GM19351 (cell line): ENCODE measurements at regions not wholly inside any gene's neighbourhood (a gene's known extent, or its start where the extent isn't known, plus 50 kb on each side); places are given as distances from the start of the nearest gene placed in this dataset.
"Not testable (repeated sequence)": the region's sequence is repeated elsewhere in the genome, so short reads cannot be mapped to it uniquely, and the experiment has no call there.

Source experiments
- ATAC-seq: cut with Tn5 transposase; IDR thresholded peaks from one replicate; pipeline ENCODE4 v1.9.1; 2021; ENCODE audit warnings: mild to moderate bottlenecking, moderate library complexity; ENCODE audit not compliant: unreplicated experiment

DNA sequence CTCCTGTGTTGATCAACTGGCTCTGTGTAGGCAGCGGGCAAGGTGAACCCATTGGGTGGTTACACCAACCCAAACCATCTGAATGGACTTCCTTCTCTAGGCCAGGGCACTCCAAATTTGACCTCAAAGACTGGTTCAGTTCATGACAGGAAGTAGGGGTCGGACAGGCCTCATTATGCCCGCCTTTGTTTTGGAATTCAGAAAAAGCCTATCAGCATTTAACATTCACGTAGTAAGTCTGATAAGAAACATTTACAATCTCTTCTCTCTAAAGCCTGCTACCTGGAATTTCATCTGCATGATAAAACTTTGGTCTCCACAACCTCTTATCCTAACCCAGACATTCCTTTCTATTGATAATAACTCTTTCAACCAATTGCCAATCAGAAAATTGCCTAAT lies 97.1 kb upstream of the ETV3 start:
- no peak for ATAC-seq

- ATAC-seq: no peak
Observed at GRCh38 chr1:157234705-157235273, 96.6 kb upstream of the ETV3 start.

- ATAC-seq: no peak
Observed at GRCh38 chr1:157233131-157233530, 94.9 kb upstream of the ETV3 start.

DNA sequence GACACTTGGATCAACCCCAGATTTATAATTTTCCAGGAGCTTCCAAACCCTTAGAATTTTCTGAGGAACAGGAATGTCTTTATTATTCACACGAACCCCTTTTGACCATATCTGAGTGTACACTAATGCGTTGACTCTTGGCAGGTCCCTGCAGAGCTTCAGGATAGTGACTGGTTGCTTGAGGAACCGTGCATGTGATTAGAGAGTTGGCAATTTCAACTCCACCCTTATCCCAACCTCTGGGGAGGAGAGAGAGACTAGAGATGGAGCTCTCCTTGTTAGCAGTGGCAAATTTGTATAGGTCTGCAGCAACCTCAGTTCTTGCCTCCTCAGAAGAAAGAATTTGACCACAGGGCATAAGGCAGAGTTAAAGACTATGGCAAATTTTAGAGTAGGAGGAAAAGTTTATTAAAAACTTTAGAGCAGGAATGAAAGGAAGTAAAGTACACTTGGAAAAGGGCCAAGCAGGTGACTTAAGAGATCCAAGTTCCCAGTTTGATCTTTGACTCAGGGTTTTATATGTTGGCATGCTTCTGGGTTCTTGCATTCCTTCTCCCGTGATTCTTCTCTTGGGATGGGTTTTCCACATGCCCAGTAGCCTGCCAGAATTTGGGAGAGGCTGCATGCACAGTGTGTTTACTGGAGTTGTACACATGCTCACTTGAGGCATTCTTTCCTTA lies 93.8 kb upstream of the ETV3 start:
- no peak for ATAC-seq

- ATAC-seq: no peak
Observed at GRCh38 chr1:157230500-157230899, 92.3 kb upstream of the ETV3 start.

DNA sequence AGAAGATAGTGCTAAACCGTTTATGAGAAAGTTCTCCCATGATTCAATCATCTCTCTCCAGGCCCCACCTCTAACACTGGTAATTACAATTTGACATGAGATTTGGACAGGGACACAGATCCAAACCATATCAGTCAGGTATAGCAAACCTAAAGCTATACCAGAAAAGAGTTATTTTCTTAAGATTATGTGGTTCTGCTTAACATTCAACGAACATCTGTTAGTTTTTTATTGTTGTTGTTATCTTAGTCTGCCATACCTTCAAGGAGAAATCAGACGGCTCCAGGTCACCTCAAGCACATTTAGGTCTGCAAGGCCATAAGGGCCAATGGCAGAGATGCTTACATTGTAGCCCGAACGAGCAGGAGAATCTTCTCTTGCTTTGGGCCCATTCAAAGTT lies 89.5 kb upstream of the ETV3 start:
- ATAC-seq: no peak

- ATAC-seq: no peak
Observed at GRCh38 chr1:157226739-157227138, 88.5 kb upstream of the ETV3 start.

GRCh38 chr1:157219600-157219999 lies 81.4 kb upstream of the ETV3 start:
- ATAC-seq: no peak

DNA sequence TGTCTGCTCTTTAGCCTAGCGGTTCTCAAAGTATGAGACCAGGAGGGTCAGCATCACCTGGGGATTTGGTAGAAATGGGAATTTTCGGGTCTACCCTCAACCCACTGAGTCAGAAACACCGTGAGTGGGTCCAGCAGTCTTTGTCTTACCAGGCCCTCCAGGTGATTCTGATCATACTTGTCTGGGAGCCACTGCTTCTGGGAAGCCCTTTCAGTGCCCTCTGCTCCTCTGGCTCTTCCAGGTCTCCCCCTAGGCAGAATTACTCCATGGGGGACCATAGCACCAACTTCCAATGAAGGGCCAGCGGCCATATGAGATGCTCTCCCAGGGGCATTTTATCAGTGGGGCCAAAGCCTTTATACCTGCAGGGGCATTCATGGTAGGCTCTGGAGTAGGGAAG lies 81.0 kb upstream of the ETV3 start:
- no peak for ATAC-seq

DNA sequence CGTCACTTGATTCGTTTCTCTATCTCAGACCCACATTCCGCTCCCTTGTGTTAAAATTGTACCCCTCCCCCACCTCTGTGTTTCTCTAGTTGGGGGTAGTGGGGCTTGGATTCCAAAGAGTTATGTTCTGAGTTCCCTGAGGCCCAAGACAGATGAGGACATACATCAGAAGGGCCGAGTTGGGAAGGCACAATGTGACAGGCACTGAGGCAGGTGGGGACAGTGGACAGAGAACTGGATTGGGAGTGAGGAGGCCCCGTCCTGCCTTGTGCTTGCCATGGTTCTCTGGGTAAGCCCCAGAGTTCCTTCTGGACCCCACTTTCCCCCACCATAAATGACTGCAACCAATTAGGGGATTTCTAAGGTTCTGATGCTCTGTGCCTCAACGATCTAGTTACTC lies 80.5 kb upstream of the ETV3 start:
- ATAC-seq: no peak

GRCh38 chr1:157217486-157217885 lies 79.3 kb upstream of the ETV3 start:
- no peak for ATAC-seq

DNA sequence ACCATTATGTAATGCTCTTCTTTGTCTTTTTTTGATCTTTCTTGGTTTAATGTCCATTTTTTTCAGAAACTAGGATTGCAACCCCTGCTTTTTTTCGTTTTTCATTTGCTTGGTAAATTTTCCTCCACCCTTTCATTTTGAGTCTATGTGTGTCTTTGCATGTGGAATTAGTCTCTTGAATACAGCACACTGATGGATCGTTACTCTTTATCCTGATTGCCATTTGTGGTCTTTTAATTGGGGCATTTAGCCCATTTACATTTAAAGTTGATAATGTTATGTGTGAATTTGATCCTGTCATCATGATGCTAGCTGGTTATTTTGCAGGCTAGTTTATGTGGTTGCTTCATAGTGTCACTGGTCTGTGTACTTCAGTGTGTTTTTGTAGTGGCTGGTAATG lies 75.6 kb upstream of the ETV3 start:
- ATAC-seq: no peak

GRCh38 chr1:157209514-157209913 lies 71.3 kb upstream of the ETV3 start:
- no peak for ATAC-seq

DNA sequence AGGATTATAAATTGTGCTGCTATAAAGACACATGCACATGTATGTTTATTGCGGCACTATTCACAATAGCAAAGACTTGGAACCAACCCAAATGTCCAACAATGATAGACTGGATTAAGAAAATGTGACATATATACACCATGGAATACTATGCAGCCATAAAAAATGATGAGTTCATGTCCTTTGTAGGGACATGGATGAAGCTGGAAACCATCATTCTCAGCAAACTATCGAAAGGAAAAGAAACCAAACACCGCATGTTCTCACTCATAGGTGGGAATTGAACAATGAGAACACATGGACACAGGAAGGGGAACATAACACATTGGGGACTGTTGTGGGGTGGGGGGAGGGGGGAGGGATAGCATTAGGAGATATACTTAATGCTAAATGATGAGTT lies 67.8 kb upstream of the ETV3 start:
- ATAC-seq: not testable (repeated sequence)

GRCh38 chr1:157203166-157203565 lies 65.0 kb upstream of the ETV3 start:
- no peak for ATAC-seq

- ATAC-seq: no peak
Observed at GRCh38 chr1:157202331-157202730, 64.1 kb upstream of the ETV3 start.

DNA sequence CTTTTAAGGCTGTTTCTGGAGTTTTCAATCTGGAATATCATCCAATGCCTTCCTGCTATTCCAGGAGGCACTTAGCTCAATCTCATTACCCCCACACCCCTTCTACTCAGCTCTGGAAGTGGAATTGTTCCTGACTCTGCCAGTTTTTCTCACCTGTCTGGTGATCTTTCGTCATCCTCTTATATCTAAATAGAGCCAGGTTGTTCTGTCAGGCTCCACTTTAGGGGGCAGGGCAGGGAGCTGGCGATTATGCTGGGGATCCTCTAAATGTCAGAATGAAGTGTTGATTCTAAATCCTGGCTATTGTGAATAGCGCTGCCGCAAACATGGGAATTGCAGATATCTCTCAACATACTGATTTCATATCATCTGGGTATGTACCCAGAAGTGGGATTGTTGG lies 63.6 kb upstream of the ETV3 start:
- ATAC-seq: no peak

DNA sequence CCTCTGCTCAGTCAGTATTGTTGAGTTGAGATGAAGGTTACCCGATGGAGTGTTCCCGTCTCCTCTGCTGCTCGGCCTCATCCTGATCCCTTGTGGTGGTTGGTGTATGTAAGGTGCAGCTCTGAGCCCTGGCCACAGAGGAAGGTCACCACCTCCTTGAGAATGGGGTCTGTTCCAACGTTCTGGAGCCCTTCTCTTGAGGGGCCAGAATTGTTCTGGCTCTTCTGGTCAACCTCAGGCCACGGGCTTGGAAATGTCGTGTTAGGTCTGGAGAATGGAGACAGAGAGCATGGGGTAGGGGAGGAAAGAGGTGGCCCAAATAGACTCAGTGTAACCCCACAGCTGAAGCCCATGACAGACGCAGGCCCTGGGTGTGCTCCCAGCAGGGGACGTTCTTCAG lies 62.3 kb upstream of the ETV3 start:
- ATAC-seq: no peak

DNA sequence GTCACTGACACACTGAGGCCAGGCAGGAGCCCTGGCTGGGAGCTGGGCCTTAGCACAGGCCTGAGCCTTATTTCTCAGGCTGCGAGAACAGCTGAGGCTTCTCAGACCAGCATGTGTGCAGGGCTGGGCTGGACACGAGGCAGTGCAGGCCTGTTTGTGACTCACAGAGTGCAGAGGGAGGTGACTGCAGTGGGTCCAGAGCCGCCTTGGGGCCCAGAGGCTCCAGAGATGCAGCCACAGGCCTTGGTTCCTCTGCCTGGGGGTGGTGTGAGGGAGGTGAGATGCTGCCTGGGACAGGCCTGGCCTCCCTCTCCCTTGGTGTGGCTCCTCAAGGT lies 61.2 kb upstream of the ETV3 start:
- no peak for ATAC-seq

DNA sequence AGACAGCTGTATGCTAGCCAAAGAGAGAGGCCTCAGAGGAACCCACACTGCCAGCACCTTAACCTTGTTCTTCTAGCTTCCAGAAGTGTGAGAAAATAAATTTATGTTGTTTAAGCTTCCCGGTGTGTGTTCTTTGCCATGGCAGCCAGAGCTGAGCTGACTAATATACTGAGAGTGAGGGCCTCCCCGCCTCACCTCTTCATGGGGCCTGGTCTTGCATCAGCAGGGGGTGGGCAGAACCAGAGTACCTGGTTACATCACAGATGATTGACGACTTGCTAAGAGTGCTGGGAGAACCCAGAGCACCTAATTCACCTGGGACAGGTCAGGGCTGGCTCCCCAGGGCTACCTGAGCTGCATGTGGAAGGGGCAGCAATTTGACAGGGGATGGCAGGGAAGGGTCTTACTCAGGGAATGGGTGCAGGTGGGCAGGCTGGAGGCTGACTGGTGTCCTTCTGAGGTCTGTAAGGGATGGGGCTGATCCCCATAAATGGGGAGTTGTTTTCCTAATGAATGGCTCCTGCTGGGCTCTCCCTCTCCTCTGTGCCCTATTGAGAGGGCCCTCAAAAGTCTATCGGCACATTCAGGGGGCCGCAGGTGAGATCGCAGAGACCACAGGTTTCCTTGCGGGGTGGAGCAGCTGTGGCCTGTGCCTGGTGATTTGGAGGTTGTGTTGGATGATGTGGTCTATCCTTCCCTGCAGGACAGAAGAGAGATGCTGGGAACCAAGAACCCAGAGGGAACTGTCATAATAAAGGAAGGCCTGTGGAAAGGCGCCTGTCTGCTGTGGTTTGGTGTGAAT lies 60.6 kb upstream of the ETV3 start:
- ATAC-seq: no peak

DNA sequence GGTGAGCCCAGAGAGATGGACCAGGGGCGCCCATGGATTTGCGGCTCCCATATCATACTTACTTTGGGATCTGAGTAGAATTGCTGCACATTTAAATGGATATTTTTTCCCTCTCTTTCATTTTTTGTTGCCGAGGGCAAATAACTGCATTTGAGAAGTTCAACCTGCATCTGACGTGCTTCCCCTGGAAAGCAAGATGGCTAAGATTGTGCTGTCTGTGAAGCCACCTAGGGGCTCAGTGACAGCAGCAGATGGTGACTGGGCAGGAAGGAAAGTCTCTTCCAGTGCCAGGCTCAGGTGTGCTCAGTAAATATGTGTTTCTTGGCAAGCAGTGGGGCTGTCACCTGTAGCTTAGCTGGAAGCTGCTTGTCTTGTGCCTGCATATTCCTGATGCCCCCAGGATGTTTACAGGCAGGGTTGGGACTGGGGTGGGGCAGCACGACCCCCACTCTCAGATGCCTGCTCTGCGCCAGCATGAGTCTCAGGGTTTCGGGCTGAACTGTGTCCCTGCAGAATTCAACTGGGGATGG lies 59.8 kb upstream of the ETV3 start:
- ATAC-seq: no peak
